ENCODE measurements at regions not wholly inside any gene's neighbourhood (a gene's known extent, or its start where the extent isn't known, plus 50 kb on each side); places are given as distances from the start of the nearest gene placed in this dataset.

- ATAC-seq (ENCODE audit: low FRiP score) (no peak), DNase-seq (ENCODE audit: low spot score) (no peak)
- TF ChIP-seq CTCF (IDR thresholded peaks at IDR 0.05), result no peak
Measured at GRCh38 chr10:83673316-83673715, 466.0 kb upstream of the GHITM start.

GRCh38 chr10:83677795-83678194, 461.5 kb upstream of the GHITM start:
- TF ChIP-seq CTCF (IDR thresholded peaks at IDR 0.05), result no peak
- ATAC-seq (ENCODE audit: low FRiP score) (no peak), DNase-seq (ENCODE audit: low spot score) (no peak)

- no peak for TF ChIP-seq CTCF (IDR thresholded peaks at IDR 0.05)
- DNase-seq (ENCODE audit: low spot score) (no peak), ATAC-seq (ENCODE audit: low FRiP score) (no peak)
Measured at GRCh38 chr10:83678850-83679249, 460.5 kb upstream of the GHITM start.

GRCh38 chr10:83680470-83680891, 458.8 kb upstream of the GHITM start:
- DNase-seq (ENCODE audit: low spot score) (no peak), ATAC-seq (ENCODE audit: low FRiP score) (no peak)
- no peak for TF ChIP-seq CTCF (IDR thresholded peaks at IDR 0.05)

GRCh38 chr10:83682414-83682813, 456.9 kb upstream of the GHITM start:
- DNase-seq (ENCODE audit: low spot score), result no peak
- no peak for ATAC-seq (ENCODE audit: low FRiP score)
- no peak for TF ChIP-seq CTCF (IDR thresholded peaks at IDR 0.05)

GRCh38 chr10:83685458-83685857, 453.9 kb upstream of the GHITM start:
- ATAC-seq (ENCODE audit: low FRiP score) (no peak), DNase-seq (ENCODE audit: low spot score) (no peak)
- TF ChIP-seq CTCF (IDR thresholded peaks at IDR 0.05), result no peak

- TF ChIP-seq CTCF (IDR thresholded peaks at IDR 0.05), result no peak
- ATAC-seq (ENCODE audit: low FRiP score) (no peak), DNase-seq (ENCODE audit: low spot score) (no peak)
Measured at GRCh38 chr10:83691791-83692596, 447.3 kb upstream of the GHITM start.
